ENCODE measurements at regions not wholly inside any gene's neighbourhood (a gene's known extent, or its start where the extent isn't known, plus 50 kb on each side); places are given as distances from the start of the nearest gene placed in this dataset.
A peak's percentile ranks its signal among the peaks of the same experiment; 100 is the strongest.

GRCh38 chr18:54717673-54718407 lies 110.4 kb upstream of the RAB27B start:
- peak; percentile 32 for DNase-seq

DNA sequence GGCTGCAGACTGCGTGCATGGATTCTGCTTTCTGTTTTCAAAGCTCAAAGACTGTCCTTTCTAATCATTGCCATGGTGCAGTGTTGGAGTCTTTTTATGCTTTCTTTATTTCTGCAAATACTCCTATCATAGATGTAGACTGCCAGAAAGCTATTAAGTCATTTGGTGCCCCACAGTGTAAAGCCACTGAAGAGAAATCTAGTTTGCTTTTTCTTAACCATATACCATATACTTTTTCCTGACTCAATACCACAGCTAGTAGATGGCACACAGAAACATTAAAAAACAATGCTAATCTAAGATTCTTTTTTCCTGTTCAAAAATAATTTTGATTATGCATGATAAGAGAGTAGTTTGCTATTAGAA lies 109.9 kb upstream of the RAB27B start:
- no peak for DNase-seq

GRCh38 chr18:54720620-54721019 lies 107.7 kb upstream of the RAB27B start:
- DNase-seq, result no peak

DNA sequence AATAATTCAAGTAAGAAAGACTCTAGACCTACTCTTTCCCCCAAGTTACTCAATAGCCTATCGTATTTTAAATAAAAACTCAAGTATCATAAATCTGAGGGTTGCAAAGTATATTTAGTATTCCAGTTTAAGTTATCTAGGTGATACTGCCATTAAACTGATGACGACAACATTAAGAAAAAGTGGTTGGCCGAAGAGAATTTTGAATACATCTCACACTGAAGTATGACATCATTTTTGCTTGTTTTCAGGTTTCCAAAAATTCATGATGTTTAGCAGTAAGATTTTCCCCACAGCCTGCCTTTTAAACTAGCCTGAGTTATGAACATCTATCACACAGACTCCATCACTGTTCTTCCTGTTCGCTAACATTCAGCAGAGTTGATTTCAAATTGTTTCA lies 102.1 kb upstream of the RAB27B start:
- DNase-seq, result no peak

DNA sequence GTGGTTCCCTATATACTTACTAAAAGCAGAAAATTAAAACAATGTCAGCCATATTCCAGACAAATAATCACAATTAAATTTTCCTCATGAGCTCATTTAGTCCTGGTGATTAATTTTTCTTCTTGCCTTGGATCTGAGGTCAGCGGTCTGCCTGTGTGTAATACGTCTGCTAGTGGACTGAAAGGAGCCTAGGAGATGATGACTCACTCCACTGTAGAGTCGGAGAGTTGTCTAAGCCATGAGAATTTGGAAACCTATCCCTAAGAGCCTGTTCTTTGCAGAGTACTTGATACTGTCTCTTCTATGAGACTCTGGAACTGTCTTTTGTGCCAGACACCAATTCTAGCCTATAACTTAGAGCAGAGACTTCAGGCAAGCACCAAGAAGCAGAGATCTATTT lies 94.2 kb upstream of the RAB27B start:
- DNase-seq, result no peak

DNA sequence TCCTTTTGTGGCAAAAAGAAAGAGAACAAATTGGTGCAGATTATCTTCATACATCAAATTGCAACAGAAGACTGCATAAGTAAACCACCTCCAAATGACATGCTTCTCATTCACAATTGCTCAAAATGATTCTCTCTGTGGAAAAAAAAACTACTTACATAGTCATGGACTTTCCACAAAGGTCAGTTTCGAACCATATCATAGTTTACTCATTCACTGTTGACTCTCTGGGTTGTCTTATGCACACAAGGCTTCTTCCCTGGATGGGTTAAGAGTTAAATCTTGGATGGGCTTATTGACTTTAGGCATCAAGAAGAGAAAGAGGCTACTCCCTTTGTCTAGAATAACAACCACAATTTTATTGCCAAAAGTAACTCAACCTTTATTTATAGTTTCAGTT lies 91.3 kb upstream of the RAB27B start:
- DNase-seq, result no peak

GRCh38 chr18:54737986-54738385 lies 90.3 kb upstream of the RAB27B start:
- no peak for DNase-seq

GRCh38 chr18:54739476-54739875 lies 88.8 kb upstream of the RAB27B start:
- no peak for DNase-seq

DNA sequence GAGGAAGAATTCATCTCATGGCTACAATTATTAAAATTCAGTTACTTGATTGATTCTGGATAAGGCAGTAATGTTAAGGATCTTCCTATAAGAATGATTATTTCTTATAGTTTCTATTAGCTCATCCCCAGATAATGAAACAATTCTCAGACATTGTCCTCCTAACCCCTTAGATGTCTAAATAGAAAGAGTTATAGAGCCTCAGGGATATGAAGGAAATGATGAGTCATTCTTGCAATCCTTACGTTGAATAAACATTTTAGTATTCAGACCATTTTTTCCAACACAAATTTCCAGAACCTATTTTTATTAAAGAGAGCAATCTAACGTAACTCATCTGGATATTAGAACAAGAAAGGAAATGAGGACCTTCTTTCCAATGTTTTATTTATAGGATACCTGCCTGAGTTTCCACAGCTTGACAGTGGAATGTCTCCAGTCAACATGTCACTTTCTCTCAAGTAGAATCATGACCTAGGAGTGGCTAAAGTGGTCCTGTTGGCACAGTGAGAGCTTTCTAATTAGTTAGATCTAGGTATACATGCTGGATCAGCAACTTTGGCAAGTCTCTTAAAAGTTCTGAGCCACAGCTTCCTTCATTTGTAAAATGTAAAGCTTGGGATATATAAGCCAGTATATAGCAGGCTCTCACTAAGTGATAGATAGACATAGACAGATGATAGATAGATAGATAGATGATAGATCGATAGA lies 88.0 kb upstream of the RAB27B start:
- no peak for DNase-seq

GRCh38 chr18:54742120-54742519 lies 86.2 kb upstream of the RAB27B start:
- DNase-seq, result no peak

DNA sequence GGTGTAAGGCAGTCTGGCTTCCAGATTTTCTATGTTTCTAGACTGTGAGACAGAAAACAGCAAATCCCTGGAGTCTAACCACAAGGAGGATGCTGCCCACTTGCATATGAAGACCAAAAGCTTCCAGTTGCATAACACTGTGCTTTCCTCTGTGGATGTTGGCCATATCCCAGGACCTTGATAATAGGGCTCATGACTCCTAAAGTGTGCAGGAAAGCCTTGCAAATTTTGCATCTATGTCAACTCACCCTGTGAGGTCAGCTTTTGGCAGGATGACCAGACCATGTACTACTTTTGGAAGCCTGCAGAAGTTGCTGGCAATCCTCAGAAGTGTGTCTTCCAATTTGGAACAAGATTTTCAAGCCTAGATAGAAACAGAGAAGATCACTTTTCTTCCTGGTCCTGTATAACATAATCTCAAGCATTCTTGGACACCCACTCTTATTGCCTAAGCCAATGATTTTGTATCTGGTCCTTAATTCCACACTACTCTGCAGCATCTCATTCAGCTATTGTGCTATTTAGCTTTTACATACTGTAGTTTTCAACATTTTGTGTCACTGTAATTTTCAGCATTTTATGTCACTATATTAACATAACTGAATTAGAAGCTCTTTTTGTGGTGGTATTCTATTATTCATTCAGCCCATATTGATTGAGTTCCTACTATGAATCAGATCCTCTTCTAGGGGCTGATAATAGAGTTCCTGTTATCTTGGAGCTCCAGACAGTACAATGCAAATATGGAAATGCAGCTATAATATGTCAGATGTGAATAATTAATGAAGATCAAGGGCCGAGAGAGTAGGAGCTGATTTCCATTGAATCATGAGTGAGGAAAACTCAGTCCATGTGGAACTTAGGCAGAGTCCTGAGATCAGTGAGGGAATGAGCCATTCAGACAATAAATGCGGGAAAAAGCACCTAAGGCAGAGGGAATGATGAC lies 85.3 kb upstream of the RAB27B start:
- no peak for DNase-seq

- DNase-seq, result no peak
These were observed 84.7 kb upstream of the RAB27B start for GRCh38 chr18:54743605-54743995.

DNA sequence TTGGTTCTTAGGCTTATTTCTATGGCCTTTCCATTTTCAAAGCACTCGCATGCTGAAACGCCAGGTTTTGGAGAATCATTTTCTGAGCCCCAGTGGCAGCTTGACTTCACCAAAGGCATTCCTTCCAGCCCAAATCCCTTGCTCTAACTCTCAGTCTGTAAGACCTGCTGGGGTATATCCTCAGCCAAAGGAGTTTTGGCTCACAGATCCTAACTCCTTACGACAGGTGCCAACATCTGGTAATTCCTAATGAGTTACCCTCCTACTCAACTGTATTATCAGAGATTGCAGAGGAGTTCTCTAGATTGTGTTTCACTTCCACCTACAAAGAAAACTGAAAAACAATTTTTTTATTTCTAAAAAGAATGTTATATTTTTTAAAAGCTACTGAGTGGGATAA lies 79.0 kb upstream of the RAB27B start:
- no peak for DNase-seq

GRCh38 chr18:54750350-54750749 lies 77.9 kb upstream of the RAB27B start:
- DNase-seq, result no peak

- no peak for DNase-seq
These were observed 76.1 kb upstream of the RAB27B start for GRCh38 chr18:54752185-54752584.

DNA sequence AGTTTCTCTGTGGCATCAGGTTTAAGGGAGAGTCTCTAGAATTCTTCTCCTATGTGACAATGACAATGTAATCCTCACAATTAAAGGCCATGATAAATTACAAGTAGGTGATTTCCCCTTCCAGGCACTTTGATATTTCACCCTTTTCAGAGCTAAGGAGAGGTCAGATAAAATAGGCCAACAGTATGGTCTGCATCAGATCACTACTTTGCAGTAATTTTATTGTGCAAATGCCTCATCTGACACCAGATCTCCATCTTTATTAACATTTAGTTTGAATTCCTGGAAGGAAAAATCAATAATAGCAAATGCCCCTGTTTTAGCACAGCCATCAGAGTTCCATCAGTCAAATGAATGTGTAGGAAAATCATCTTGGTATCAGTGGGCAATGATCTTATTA lies 72.8 kb upstream of the RAB27B start:
- DNase-seq, result no peak

DNA sequence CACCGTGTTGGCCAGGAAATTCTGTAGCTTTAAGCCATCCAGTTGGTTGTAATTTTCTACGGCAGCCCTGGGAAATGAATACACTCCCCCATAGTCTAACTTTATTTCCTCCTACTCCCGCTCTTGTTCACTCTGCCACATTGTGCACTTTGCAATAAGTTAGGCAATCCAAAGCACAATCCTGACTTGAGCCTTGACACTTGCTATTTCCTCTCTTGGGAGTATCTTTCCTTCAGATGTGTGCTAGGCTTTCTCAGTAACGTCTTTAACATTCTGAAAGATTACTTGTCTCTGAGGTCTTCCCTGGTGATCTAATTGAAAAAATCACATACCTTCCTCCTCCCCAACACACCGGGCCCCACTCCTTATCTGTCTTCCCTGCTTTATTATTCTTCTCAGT lies 65.9 kb upstream of the RAB27B start:
- no peak for DNase-seq

DNA sequence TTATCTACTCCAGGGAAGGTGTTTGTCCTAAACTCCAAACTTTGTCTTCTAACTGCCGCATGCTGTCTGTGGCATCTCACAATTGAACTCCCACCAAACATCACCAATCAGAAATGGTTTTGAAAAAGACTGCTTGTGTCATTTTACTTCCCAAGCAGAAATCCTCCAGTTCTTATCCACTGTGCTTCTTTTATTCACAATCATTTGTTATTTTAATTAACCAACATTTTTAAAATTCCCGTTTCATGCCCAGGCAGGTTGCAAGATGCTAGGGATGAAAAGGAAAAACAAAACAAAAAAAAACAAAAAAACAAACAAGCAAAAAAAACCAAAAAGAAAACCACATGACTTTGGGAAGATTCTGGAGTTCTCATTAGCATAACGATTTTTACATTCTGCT lies 63.5 kb upstream of the RAB27B start:
- DNase-seq, result no peak

DNA sequence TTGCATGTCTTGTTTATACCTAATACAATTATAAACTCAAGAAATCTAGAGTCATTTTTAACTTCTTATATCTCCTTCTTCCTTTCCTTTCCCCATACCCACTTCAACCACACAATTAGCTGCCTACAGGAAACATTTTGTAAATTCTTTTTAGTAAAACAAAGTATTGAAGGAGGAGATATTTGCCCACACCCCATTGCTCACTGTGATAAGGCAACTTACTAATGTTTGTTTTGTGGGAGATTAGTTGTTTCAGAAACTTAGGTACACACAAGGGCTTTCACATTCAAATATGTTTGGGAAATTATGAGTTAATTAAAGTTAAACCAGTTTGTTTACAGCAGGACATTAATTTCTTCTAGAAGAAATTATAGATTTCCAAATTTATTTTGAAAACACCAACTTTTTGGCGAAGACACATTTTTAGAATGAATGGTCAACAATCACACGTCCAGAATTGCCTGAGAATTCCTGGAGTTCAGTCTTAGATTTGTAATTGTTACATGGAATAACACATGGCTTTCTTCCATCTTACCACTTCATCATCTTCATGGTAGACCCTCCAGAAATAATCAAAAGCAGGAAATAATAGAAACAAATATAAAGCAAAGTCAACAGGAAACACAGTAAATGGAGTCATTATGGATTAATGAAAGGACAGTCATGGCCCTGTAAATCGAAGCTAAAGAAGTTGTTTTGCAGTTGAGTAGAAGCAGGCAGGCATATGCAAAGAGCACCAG lies 62.5 kb upstream of the RAB27B start:
- DNase-seq, result no peak

- DNase-seq, result no peak
These were observed 61.6 kb upstream of the RAB27B start for GRCh38 chr18:54766634-54767033.

- DNase-seq, result no peak
These were observed 61.2 kb upstream of the RAB27B start for GRCh38 chr18:54767098-54767497.

- DNase-seq, result no peak
These were observed 58.5 kb upstream of the RAB27B start for GRCh38 chr18:54769526-54770464.

Data from stimulated activated CD4-positive, alpha-beta T cell treated with anti-CD3 and anti-CD28 coated beads, Interleukin-12 subunit alpha, Interleukin-12 subunit beta, amount 100 ng/mL, for 4 hours (primary cell).